ENCODE measurements at regions not wholly inside any gene's neighbourhood (a gene's known extent, or its start where the extent isn't known, plus 50 kb on each side); places are given as distances from the start of the nearest gene placed in this dataset.

- Histone ChIP-seq H3K18ac (ENCODE audit: extremely low read depth, low read length) (no peak overlapping the region), H3K4me2 (ENCODE audit: insufficient read depth in 1 of 2, low read depth in 2 of 2, low read length in 2 of 2) (no peak overlapping the region), H3K9ac (replicated peaks in 1 of 4; ENCODE audit: extremely low read depth in 1 of 4, low read depth in 3 of 4, low read length in 3 of 4) (no peak overlapping the region), H4K91ac (replicated peaks; ENCODE audit: insufficient read length, low read length) (no peak overlapping the region), H3K14ac (ENCODE audit: insufficient read length) (no peak overlapping the region), H3K23ac (ENCODE audit: insufficient read length) (no peak overlapping the region), H2BK5ac (ENCODE audit: low read depth, low read length) (no peak overlapping the region), H2BK12ac (ENCODE audit: low read depth, low read length) (no peak overlapping the region), H3K27me3 (replicated peaks in 1 of 4; ENCODE audit: control insufficient read depth in 3 of 4, extremely low read depth in 1 of 4, insufficient read depth in 3 of 4, low read length in 3 of 4) (no peaks in the 10 kb centered on the region), H4K8ac (ENCODE audit: extremely low read depth, insufficient read depth, low read length) (no peak overlapping the region), H2BK120ac (replicated peaks; ENCODE audit: low read depth, low read length) (no peak overlapping the region), H4K5ac (ENCODE audit: insufficient read length, low read depth, low read length) (no peak overlapping the region), H2AFZ (ENCODE audit: low read length) (no peak overlapping the region), H3K56ac (replicated peaks; ENCODE audit: insufficient read length, low read depth, low read length) (no peak overlapping the region), H2BK20ac (ENCODE audit: low read length) (no peak overlapping the region), H3K27ac (ENCODE audit: low read depth, low read length) (no peak overlapping the region), H3K79me1 (ENCODE audit: low read depth, low read length) (no peaks in the 10 kb centered on the region), H3K9me3 (ENCODE audit: insufficient read depth in 2 of 2, low read depth in 1 of 2, low read length in 1 of 2) (no peaks in the 10 kb centered on the region), H3K4me3 (ENCODE audit: extremely low read depth in 1 of 4, insufficient read depth in 2 of 4, low read depth in 3 of 4, low read length in 4 of 4) (no peak overlapping the region), H3K4me1 (replicated peaks in 1 of 4; ENCODE audit: control insufficient read depth in 3 of 4, insufficient read depth in 4 of 4, low read length in 3 of 4) (no peaks in the 10 kb centered on the region), H2AK5ac (ENCODE audit: low read depth, low read length) (no peak overlapping the region), H4K20me1 (replicated peaks in 1 of 2; ENCODE audit: control insufficient read depth in 1 of 2, insufficient read depth in 2 of 2, low read length in 2 of 2) (no peaks in the 10 kb centered on the region), H3K36me3 (ENCODE audit: control insufficient read depth in 2 of 4, insufficient read depth in 4 of 4, low read length in 3 of 4) (no peaks in the 10 kb centered on the region), H2BK15ac (ENCODE audit: low read length) (no peak overlapping the region), H3K4ac (replicated peaks; ENCODE audit: insufficient read length, low read depth, low read length) (no peak overlapping the region), H3K23me2 (ENCODE audit: low read depth, low read length) (no peaks in the 10 kb centered on the region; the same call in 1 of the 2 replicates), H3K79me2 (ENCODE audit: control insufficient read depth in 1 of 2, insufficient read depth in 2 of 2, low read length in 2 of 2) (no peaks in the 10 kb centered on the region)
- no peak for DNase-seq (ENCODE audit: low read depth in 1 of 2, low spot score in 2 of 2)
- CTCF ChIA-PET (ENCODE audit: partially characterized antibody): interaction anchor here (1.4 kb wide), 2 partner anchors 27 to 258 kb away, joined by 3 to 4 read pairs; no protein-coding TSS in a partner anchor
- TF ChIP-seq FOSL1 (IDR thresholded peaks at IDR 0.05; ENCODE audit: insufficient read depth, low read depth, low read length): no peak
- TF ChIP-seq JUN (IDR thresholded peaks at IDR 0.05; ENCODE audit: low read depth, low read length): no peak
- TF ChIP-seq, protein P1, sequence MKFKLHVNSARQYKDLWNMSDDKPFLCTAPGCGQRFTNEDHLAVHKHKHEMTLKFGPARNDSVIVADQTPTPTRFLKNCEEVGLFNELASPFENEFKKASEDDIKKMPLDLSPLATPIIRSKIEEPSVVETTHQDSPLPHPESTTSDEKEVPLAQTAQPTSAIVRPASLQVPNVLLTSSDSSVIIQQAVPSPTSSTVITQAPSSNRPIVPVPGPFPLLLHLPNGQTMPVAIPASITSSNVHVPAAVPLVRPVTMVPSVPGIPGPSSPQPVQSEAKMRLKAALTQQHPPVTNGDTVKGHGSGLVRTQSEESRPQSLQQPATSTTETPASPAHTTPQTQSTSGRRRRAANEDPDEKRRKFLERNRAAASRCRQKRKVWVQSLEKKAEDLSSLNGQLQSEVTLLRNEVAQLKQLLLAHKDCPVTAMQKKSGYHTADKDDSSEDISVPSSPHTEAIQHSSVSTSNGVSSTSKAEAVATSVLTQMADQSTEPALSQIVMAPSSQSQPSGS (IDR thresholded peaks at IDR 0.05; ENCODE audit: low read length): no peak
- TF ChIP-seq ZNF274 (IDR thresholded peaks at IDR 0.05; ENCODE audit: borderline replicate concordance, extremely low read depth, low read length): no peak
- TF ChIP-seq EGR1 (IDR thresholded peaks at IDR 0.05; ENCODE audit: borderline replicate concordance, low read depth, low read length): no peak
- TF ChIP-seq TBP (IDR thresholded peaks at IDR 0.05; ENCODE audit: low read depth, low read length): no peak
- no peak for TF ChIP-seq POU5F1 (IDR thresholded peaks at IDR 0.05; ENCODE audit: low read depth, low read length)
- TF ChIP-seq POLR2AphosphoS5 (IDR thresholded peaks at IDR 0.05; ENCODE audit: low read depth, low read length): no peak
- TF ChIP-seq KDM5A (IDR thresholded peaks at IDR 0.05; ENCODE audit: low read length): no peak
- TF ChIP-seq, protein P2, sequence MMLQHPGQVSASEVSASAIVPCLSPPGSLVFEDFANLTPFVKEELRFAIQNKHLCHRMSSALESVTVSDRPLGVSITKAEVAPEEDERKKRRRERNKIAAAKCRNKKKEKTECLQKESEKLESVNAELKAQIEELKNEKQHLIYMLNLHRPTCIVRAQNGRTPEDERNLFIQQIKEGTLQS (IDR thresholded peaks at IDR 0.05; ENCODE audit: insufficient read depth, low read depth, low read length): no peak
- no peak for TF ChIP-seq SRF (IDR thresholded peaks at IDR 0.05; ENCODE audit: low read depth, low read length)
- TF ChIP-seq EP300 (IDR thresholded peaks at IDR 0.05; ENCODE audit: borderline replicate concordance in 1 of 2, low read depth in 2 of 2, low read length in 2 of 2): no peak
- WGBS, 2 experiments (ENCODE audit: extremely low coverage in 1 of 2, insufficient coverage in 1 of 2, insufficient read length in 1 of 2, insufficient replicate concordance in 2 of 2, low coverage in 1 of 2, low lambda C conversion rate in 2 of 2, missing lambda C conversion rate in 1 of 2): 84% methylated on average over 6 of the region's 6 CpGs; no CpG with 5 or more reads in 1 of the 2 experiments
- POLR2A ChIA-PET (ENCODE audit: partially characterized antibody): no interaction called here
- FAIRE-seq: no peak
These were observed 100.1 kb upstream of the SPATA12 start for GRCh38 chr3:56960234-56960917.
